SK-N-SH treated with all-trans-retinoic acid at 6 μM for 48 hours (cell line): ENCODE measurements at regions not wholly inside any gene's neighbourhood (a gene's known extent, or its start where the extent isn't known, plus 50 kb on each side); places are given as distances from the start of the nearest gene placed in this dataset.

Source experiments
- CSDC2 ChIP-seq: fragments of 250-450 bp; sonication (Bioruptor Pico); IDR thresholded peaks from 2 replicates; pipeline ENCODE4 v1.5.0; 2020; ENCODE audit warnings: mild to moderate bottlenecking, moderate library complexity
- TF ChIP-seq, protein P1 (sequence below): fragments of 250-450 bp; sonication (Bioruptor Pico); IDR thresholded peaks from 2 replicates; pipeline ENCODE4 v1.8.0; 2020; ENCODE audit warnings: mild to moderate bottlenecking, moderate library complexity, borderline replicate concordance

DNA sequence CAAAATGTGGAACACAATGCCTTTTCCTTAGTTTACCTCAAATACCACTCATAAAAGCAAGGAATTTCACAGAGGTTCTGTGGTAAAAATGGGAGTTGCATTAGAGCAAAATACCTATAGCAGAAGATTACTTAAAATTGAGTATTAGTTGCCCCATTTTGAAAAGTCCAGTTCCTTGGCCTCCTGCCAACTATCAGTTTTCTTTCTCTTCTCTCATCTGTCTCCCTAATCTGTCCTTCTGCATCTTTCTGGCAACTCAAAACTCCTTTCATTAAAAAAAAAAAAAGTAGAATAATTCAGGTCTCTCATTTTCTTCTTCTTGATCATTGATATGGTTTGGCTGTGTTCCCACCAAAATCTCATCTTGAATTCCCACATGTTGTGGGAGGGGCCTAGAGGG, 127.3 kb downstream of the ATP23 start:
- TF ChIP-seq CSDC2, result no peak
- TF ChIP-seq, protein P1, sequence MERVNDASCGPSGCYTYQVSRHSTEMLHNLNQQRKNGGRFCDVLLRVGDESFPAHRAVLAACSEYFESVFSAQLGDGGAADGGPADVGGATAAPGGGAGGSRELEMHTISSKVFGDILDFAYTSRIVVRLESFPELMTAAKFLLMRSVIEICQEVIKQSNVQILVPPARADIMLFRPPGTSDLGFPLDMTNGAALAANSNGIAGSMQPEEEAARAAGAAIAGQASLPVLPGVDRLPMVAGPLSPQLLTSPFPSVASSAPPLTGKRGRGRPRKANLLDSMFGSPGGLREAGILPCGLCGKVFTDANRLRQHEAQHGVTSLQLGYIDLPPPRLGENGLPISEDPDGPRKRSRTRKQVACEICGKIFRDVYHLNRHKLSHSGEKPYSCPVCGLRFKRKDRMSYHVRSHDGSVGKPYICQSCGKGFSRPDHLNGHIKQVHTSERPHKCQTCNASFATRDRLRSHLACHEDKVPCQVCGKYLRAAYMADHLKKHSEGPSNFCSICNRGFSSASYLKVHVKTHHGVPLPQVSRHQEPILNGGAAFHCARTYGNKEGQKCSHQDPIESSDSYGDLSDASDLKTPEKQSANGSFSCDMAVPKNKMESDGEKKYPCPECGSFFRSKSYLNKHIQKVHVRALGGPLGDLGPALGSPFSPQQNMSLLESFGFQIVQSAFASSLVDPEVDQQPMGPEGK (CRISPR knock-in tag), result no peak
